ENCODE measurements at regions not wholly inside any gene's neighbourhood (a gene's known extent, or its start where the extent isn't known, plus 50 kb on each side); places are given as distances from the start of the nearest gene placed in this dataset.
"Not testable (repeated sequence)": the region's sequence is repeated elsewhere in the genome, so short reads cannot be mapped to it uniquely, and the experiment has no call there.

- no peak for FAIRE-seq
Measured at GRCh38 chr16:13351601-13352217, 450.3 kb downstream of the SHISA9 start.

GRCh38 chr16:13352796-13353195 is 451.4 kb downstream of the SHISA9 start:
- ATAC-seq; H2AFZ ChIP-seq (ENCODE audit: low read length); H3K27ac ChIP-seq (ENCODE audit: extremely low read length, insufficient read depth, low read length); H3K79me2 ChIP-seq (ENCODE audit: insufficient read depth, low read length); H3K27me3 ChIP-seq (ENCODE audit: control insufficient read depth in 1 of 2, insufficient read depth in 2 of 2, low read length in 2 of 2); H3K4me2 ChIP-seq (ENCODE audit: low read depth, low read length); H3K9me3 ChIP-seq (ENCODE audit: low read length); H3K4me3 ChIP-seq (replicated peaks in 1 of 3; ENCODE audit: insufficient read depth in 1 of 3, low read depth in 2 of 3, low read length in 3 of 3); intact Hi-C loops (cut with micrococcal nuclease; ENCODE audit: unreplicated experiment); H3K9ac ChIP-seq (ENCODE audit: insufficient read depth, low read depth, low read length); in situ Hi-C loops (cut with HindIII; ENCODE audit: extremely low pct_ligation_motif_present, low pct_unique_long_range_greater_than_20kb); H3K4me1 ChIP-seq (ENCODE audit: insufficient read depth, low read length); H3K36me3 ChIP-seq (replicated peaks in 1 of 2; ENCODE audit: control insufficient read depth in 1 of 2, insufficient read depth in 2 of 2, low read length in 2 of 2); POLR2A ChIA-PET; BruUV-seq (replicated peaks); H4K20me1 ChIP-seq (ENCODE audit: insufficient read depth, low read length); FAIRE-seq; DNase-seq (ENCODE audit: low spot score); CTCF ChIA-PET (ENCODE audit: low intra/inter-chr PET ratio, low total read pairs): not testable (repeated sequence)
- WGBS (ENCODE audit: low lambda C conversion rate), result 42% methylated on average over 7 of the region's 7 CpGs

More at GRCh38 chr16:13351601-13352217, 450.3 kb downstream of the SHISA9 start:
- H3K27ac ChIP-seq (ENCODE audit: extremely low read length, insufficient read depth, low read length), result no peak overlapping the region
- CTCF ChIA-PET (ENCODE audit: low intra/inter-chr PET ratio, low total read pairs), result no interaction called here
- H3K27me3 ChIP-seq (ENCODE audit: control insufficient read depth in 1 of 2, insufficient read depth in 2 of 2, low read length in 2 of 2), result peaks cover 0 to 10% of the 10 kb centered on the region in 2 experiments; a peak in 1 of 5 replicates
- no peak overlapping the region for H2AFZ ChIP-seq (ENCODE audit: low read length)
- H3K79me2 ChIP-seq (ENCODE audit: insufficient read depth, low read length), result no peaks in the 10 kb centered on the region
- H3K9ac ChIP-seq (ENCODE audit: insufficient read depth, low read depth, low read length), result no peak overlapping the region
- H3K4me2 ChIP-seq (ENCODE audit: low read depth, low read length), result no peak overlapping the region
- ATAC-seq (no peak), DNase-seq (ENCODE audit: low spot score) (no peak)
- in situ Hi-C loops (cut with HindIII; ENCODE audit: extremely low pct_ligation_motif_present, low pct_unique_long_range_greater_than_20kb) (no loop called here), intact Hi-C loops (cut with micrococcal nuclease; ENCODE audit: unreplicated experiment) (no loop called here)
- TF ChIP-seq ISL2 (CRISPR knock-in tag; IDR thresholded peaks at IDR 0.05), result no peak
- no peak for TF ChIP-seq ZNF326 (CRISPR knock-in tag; IDR thresholded peaks at IDR 0.05; ENCODE audit: borderline replicate concordance)
- TF ChIP-seq KLF11 (CRISPR knock-in tag; IDR thresholded peaks at IDR 0.05), result no peak
- no peak for TF ChIP-seq ZBTB25 (CRISPR knock-in tag; IDR thresholded peaks at IDR 0.05)
- TF ChIP-seq ATF1 (CRISPR knock-in tag; IDR thresholded peaks at IDR 0.05), result no peak
- no peak for TF ChIP-seq ZBTB34 (CRISPR knock-in tag; IDR thresholded peaks at IDR 0.05)
- TF ChIP-seq PPARG (CRISPR knock-in tag; conservative IDR thresholded peaks at IDR 0.05), result no peak
- TF ChIP-seq KDM4B (CRISPR knock-in tag; IDR thresholded peaks at IDR 0.05), result no peak
- POLR2A ChIA-PET, result no interaction called here
- no peaks in the 10 kb centered on the region for H4K20me1 ChIP-seq (ENCODE audit: insufficient read depth, low read length)
- H3K9me3 ChIP-seq (ENCODE audit: low read length), result no peaks in the 10 kb centered on the region
- H3K36me3 ChIP-seq (replicated peaks in 1 of 2; ENCODE audit: control insufficient read depth in 1 of 2, insufficient read depth in 2 of 2, low read length in 2 of 2), result no peaks in the 10 kb centered on the region
- 26% methylated on average over 4 of the region's 4 CpGs for WGBS (ENCODE audit: low lambda C conversion rate)
- no peak overlapping the region for H3K4me3 ChIP-seq (replicated peaks in 1 of 3; ENCODE audit: insufficient read depth in 1 of 3, low read depth in 2 of 3, low read length in 3 of 3)
- no peaks in the 10 kb centered on the region for H3K4me1 ChIP-seq (ENCODE audit: insufficient read depth, low read length)
- BruUV-seq (replicated peaks), result no TSS peak

GRCh38 chr16:13357842-13358241 is 456.4 kb downstream of the SHISA9 start:
- H3K4me2 ChIP-seq (ENCODE audit: low read depth, low read length); H4K20me1 ChIP-seq (ENCODE audit: insufficient read depth, low read length); H3K4me1 ChIP-seq (ENCODE audit: insufficient read depth, low read length); ATAC-seq; DNase-seq (ENCODE audit: low spot score); intact Hi-C loops (cut with micrococcal nuclease; ENCODE audit: unreplicated experiment); H3K36me3 ChIP-seq (replicated peaks in 1 of 2; ENCODE audit: control insufficient read depth in 1 of 2, insufficient read depth in 2 of 2, low read length in 2 of 2); H3K27ac ChIP-seq (ENCODE audit: extremely low read length, insufficient read depth, low read length); H3K4me3 ChIP-seq (replicated peaks in 1 of 3; ENCODE audit: insufficient read depth in 1 of 3, low read depth in 2 of 3, low read length in 3 of 3); in situ Hi-C loops (cut with HindIII; ENCODE audit: extremely low pct_ligation_motif_present, low pct_unique_long_range_greater_than_20kb); FAIRE-seq; CTCF ChIA-PET (ENCODE audit: low intra/inter-chr PET ratio, low total read pairs); POLR2A ChIA-PET; H2AFZ ChIP-seq (ENCODE audit: low read length); H3K27me3 ChIP-seq (ENCODE audit: control insufficient read depth in 1 of 2, insufficient read depth in 2 of 2, low read length in 2 of 2); H3K79me2 ChIP-seq (ENCODE audit: insufficient read depth, low read length); H3K9ac ChIP-seq (ENCODE audit: insufficient read depth, low read depth, low read length); BruUV-seq (replicated peaks): not testable (repeated sequence)
- H3K9me3 ChIP-seq (ENCODE audit: low read length), result peaks cover 11% of the 10 kb centered on the region
- 1% methylated on average over 4 of the region's 4 CpGs for WGBS (ENCODE audit: low lambda C conversion rate)
